ENCODE measurements at regions not wholly inside any gene's neighbourhood (a gene's known extent, or its start where the extent isn't known, plus 50 kb on each side); places are given as distances from the start of the nearest gene placed in this dataset.

- no peaks in the 10 kb centered on the region for H3K27me3 ChIP-seq (replicated peaks in 1 of 4; ENCODE audit: control extremely low read depth in 1 of 4, control insufficient read depth in 3 of 4, insufficient read depth in 4 of 4, low read length in 3 of 4)
- no peaks in the 10 kb centered on the region for H4K20me1 ChIP-seq (ENCODE audit: control insufficient read depth, insufficient read depth, low read length, poor library complexity, severe bottlenecking)
- Mint-ChIP-seq H3K27ac (no peak overlapping the region), H3K9me3 (ENCODE audit: insufficient read depth) (no peaks in the 10 kb centered on the region), H3K4me3 (no peak overlapping the region), H3K27me3 (peaks cover 4% of the 10 kb centered on the region), H3K4me1 (no peaks in the 10 kb centered on the region)
- ATAC-seq (ENCODE audit: low read depth): no peak
- no peak overlapping the region for H3K9ac ChIP-seq (ENCODE audit: low read length)
- H3K36me3 ChIP-seq (replicated peaks in 1 of 2; ENCODE audit: control extremely low read depth in 1 of 2, control insufficient read depth in 1 of 2, extremely low read depth in 1 of 2, insufficient read depth in 2 of 2, low read length in 1 of 2): no peaks in the 10 kb centered on the region
- H3K27ac ChIP-seq (ENCODE audit: low read length in 2 of 2): no peak overlapping the region
- ChIA-PET CTCF (no interaction called here), POLR2A (interaction anchor here (0.6 kb wide), 1 partner anchor 237 kb away, joined by 5 read pairs; no protein-coding TSS in a partner anchor)
- TF ChIP-seq EZH2 (IDR thresholded peaks at IDR 0.05; ENCODE audit: borderline replicate concordance, insufficient read depth, low read depth, low read length, poor library complexity, severe bottlenecking) (no peak), CTCF (IDR thresholded peaks at IDR 0.05) (no peak)
- intact Hi-C loops (cut with micrococcal nuclease): no loop called here
- H3K4me1 ChIP-seq (ENCODE audit: control insufficient read depth in 2 of 2, insufficient read depth in 2 of 2, low read length in 2 of 2): no peaks in the 10 kb centered on the region
- no peak overlapping the region for H3K4me3 ChIP-seq (ENCODE audit: control extremely low read depth in 1 of 5, extremely low read depth in 1 of 5, insufficient read depth in 1 of 5, low read depth in 2 of 5, low read length in 4 of 5)
- WGBS (ENCODE audit: insufficient coverage): no CpG with 5 or more reads among the region's 2 CpGs
- no peak for DNase-seq
- no peak overlapping the region for H3K4me2 ChIP-seq (replicated peaks; ENCODE audit: low read depth, low read length, poor library complexity, severe bottlenecking)
- H2AFZ ChIP-seq (ENCODE audit: insufficient read depth, low read depth, low read length, poor library complexity, severe bottlenecking): no peak overlapping the region
- no peaks in the 10 kb centered on the region for H3K79me2 ChIP-seq (ENCODE audit: control insufficient read depth, insufficient read depth, low read length)
- no peaks in the 10 kb centered on the region for H3K9me3 ChIP-seq (ENCODE audit: control extremely low read depth in 1 of 3, control insufficient read depth in 2 of 3, insufficient read depth in 1 of 3, low read length in 2 of 3)
These were observed 96.5 kb upstream of the PIAS1 start for GRCh38 chr15:67957435-67958132.

- Histone ChIP-seq H3K27me3 (replicated peaks in 1 of 4; ENCODE audit: control extremely low read depth in 1 of 4, control insufficient read depth in 3 of 4, insufficient read depth in 4 of 4, low read length in 3 of 4) (peaks cover 0 to 14% (median 8%) of the 10 kb centered on the region in 4 experiments), H3K4me2 (replicated peaks; ENCODE audit: low read depth, low read length, poor library complexity, severe bottlenecking) (peak overlapping the region; percentile 56), H4K20me1 (ENCODE audit: control insufficient read depth, insufficient read depth, low read length, poor library complexity, severe bottlenecking) (no peaks in the 10 kb centered on the region), H3K4me3 (ENCODE audit: control extremely low read depth in 1 of 5, extremely low read depth in 1 of 5, insufficient read depth in 1 of 5, low read depth in 2 of 5, low read length in 4 of 5) (peak overlapping the region in 2 of 5 experiments; percentile 27 to 36), H3K9me3 (ENCODE audit: control extremely low read depth in 1 of 3, control insufficient read depth in 2 of 3, insufficient read depth in 1 of 3, low read length in 2 of 3) (no peaks in the 10 kb centered on the region), H2AFZ (ENCODE audit: insufficient read depth, low read depth, low read length, poor library complexity, severe bottlenecking) (peak overlapping the region; percentile 47), H3K9ac (ENCODE audit: low read length) (peak overlapping the region; percentile 44), H3K79me2 (ENCODE audit: control insufficient read depth, insufficient read depth, low read length) (no peaks in the 10 kb centered on the region), H3K4me1 (ENCODE audit: control insufficient read depth in 2 of 2, insufficient read depth in 2 of 2, low read length in 2 of 2) (peaks cover 11% of the 10 kb centered on the region in 2 donors), H3K36me3 (replicated peaks in 1 of 2; ENCODE audit: control extremely low read depth in 1 of 2, control insufficient read depth in 1 of 2, extremely low read depth in 1 of 2, insufficient read depth in 2 of 2, low read length in 1 of 2) (no peaks in the 10 kb centered on the region), H3K27ac (ENCODE audit: low read length in 2 of 2) (no peak overlapping the region)
- H3K4me1 Mint-ChIP-seq: peaks cover 13% of the 10 kb centered on the region
- peaks cover 38% of the 10 kb centered on the region for H3K27me3 Mint-ChIP-seq
- TF ChIP-seq EZH2 (IDR thresholded peaks at IDR 0.05; ENCODE audit: borderline replicate concordance, insufficient read depth, low read depth, low read length, poor library complexity, severe bottlenecking) (no peak), CTCF (IDR thresholded peaks at IDR 0.05) (no peak)
- WGBS (ENCODE audit: insufficient coverage): 30% methylated on average over 28 of the region's 30 CpGs
- no peak for ATAC-seq (ENCODE audit: low read depth)
- H3K9me3 Mint-ChIP-seq (ENCODE audit: insufficient read depth): no peaks in the 10 kb centered on the region
- CTCF ChIA-PET: no interaction called here
- intact Hi-C loops (cut with micrococcal nuclease): no loop called here
- POLR2A ChIA-PET: interaction anchor here (0.6 kb wide), 1 partner anchor 1192 kb away, joined by 12 read pairs; the partner anchor contains the start of gene GLCE
- no peak overlapping the region for H3K27ac Mint-ChIP-seq
- DNase-seq: peak; percentile 39
- peak overlapping the region; percentile 75 for H3K4me3 Mint-ChIP-seq
These were observed 86.2 kb upstream of the PIAS1 start for GRCh38 chr15:67967871-67968431.
